22Rv1 (cell line): ENCODE measurements at regions not wholly inside any gene's neighbourhood (a gene's known extent, or its start where the extent isn't known, plus 50 kb on each side); places are given as distances from the start of the nearest gene placed in this dataset.

Experiments
- CTCF ChIP-seq: fragments of 450-650 bp; IDR thresholded peaks from 2 replicates; pipeline ENCODE4 v1.5.1; 2017; ENCODE audit warnings: mild to moderate bottlenecking
- ZFX ChIP-seq: fragments of 450-650 bp; IDR thresholded peaks from 2 replicates; pipeline ENCODE4 v1.6.1; 2017; ENCODE audit warnings: antibody characterized with exemption, borderline replicate concordance

- TF ChIP-seq CTCF: no peak
- no peak for TF ChIP-seq ZFX
Observed at GRCh38 chr5:155686131-155686530, 640.8 kb upstream of the SGCD start.
